ENCODE measurements at regions not wholly inside any gene's neighbourhood (a gene's known extent, or its start where the extent isn't known, plus 50 kb on each side); places are given as distances from the start of the nearest gene placed in this dataset.

DNA sequence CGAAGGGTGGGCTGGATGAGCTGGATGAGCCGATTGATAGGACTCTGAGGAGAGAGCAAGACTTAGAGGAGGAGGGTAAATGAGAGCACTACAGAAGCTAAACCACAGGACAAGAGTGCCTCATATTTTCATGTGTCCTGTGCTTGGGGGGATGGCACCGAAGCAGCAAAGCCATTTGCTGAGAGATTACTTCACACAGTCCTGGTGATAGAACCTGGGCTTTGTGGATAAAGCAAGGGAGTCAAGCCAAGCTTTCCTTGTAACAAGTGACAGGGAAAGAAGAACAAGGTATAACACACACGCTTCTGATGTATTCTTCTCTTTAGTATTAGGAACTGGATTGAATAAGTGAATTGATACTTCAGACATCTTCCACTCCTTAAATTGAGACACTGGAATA lies 253.7 kb downstream of the ANKRD7 start:
- TF ChIP-seq, protein P1, sequence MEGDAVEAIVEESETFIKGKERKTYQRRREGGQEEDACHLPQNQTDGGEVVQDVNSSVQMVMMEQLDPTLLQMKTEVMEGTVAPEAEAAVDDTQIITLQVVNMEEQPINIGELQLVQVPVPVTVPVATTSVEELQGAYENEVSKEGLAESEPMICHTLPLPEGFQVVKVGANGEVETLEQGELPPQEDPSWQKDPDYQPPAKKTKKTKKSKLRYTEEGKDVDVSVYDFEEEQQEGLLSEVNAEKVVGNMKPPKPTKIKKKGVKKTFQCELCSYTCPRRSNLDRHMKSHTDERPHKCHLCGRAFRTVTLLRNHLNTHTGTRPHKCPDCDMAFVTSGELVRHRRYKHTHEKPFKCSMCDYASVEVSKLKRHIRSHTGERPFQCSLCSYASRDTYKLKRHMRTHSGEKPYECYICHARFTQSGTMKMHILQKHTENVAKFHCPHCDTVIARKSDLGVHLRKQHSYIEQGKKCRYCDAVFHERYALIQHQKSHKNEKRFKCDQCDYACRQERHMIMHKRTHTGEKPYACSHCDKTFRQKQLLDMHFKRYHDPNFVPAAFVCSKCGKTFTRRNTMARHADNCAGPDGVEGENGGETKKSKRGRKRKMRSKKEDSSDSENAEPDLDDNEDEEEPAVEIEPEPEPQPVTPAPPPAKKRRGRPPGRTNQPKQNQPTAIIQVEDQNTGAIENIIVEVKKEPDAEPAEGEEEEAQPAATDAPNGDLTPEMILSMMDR (IDR thresholded peaks at IDR 0.05; ENCODE audit: low read depth, low read length, missing input control), result no peak
- no peak for TF ChIP-seq JUND (IDR thresholded peaks at IDR 0.05)
- TF ChIP-seq EGR1 (IDR thresholded peaks at IDR 0.05; ENCODE audit: low read depth in 2 of 2), result no peak
- no peak for TF ChIP-seq RXRA (IDR thresholded peaks at IDR 0.05)
- TF ChIP-seq SP1 (IDR thresholded peaks at IDR 0.05), result no peak
- TF ChIP-seq, protein P2, sequence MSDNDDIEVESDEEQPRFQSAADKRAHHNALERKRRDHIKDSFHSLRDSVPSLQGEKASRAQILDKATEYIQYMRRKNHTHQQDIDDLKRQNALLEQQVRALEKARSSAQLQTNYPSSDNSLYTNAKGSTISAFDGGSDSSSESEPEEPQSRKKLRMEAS (IDR thresholded peaks at IDR 0.05), result no peak
- TF ChIP-seq RAD21 (IDR thresholded peaks at IDR 0.05), result no peak
- no peak for TF ChIP-seq TAF1 (conservative IDR thresholded peaks at IDR 0.05)

Measured in liver (tissue), 3 donors.